Astrocyte (in vitro differentiated cells and primary cell): ENCODE measurements at regions not wholly inside any gene's neighbourhood (a gene's known extent, or its start where the extent isn't known, plus 50 kb on each side); places are given as distances from the start of the nearest gene placed in this dataset.

ENCODE experiments used
- DNase-seq: peaks from one replicate; pipeline ENCODE4 v3.0.0-alpha.2; 2010; ENCODE audit warnings: low read depth
- FAIRE-seq: peaks from 2 replicates; lab custom pipeline; 2011; peaks lifted over from hg19 to GRCh38; lab: Jason Lieb, UNC
- H2AFZ ChIP-seq: 2 replicates; pipeline ENCODE4 v1.6.0; 2012; ENCODE audit warnings: low read depth, low read length, inconsistent platforms
- H3K27ac ChIP-seq: 2 replicates; pipeline ENCODE4 v1.5.1; 2011; ENCODE audit warnings: low read depth, low read length, inconsistent platforms
- H3K27me3 ChIP-seq: 2 replicates; pipeline ENCODE4 v1.6.0; 2011; ENCODE audit warnings: low read length, inconsistent platforms; ENCODE audit not compliant: insufficient read depth
- H3K36me3 ChIP-seq: 2 replicates; pipeline ENCODE4 v1.5.1; 2011; ENCODE audit warnings: low read length, inconsistent platforms; ENCODE audit not compliant: insufficient read depth
- H3K4me1 ChIP-seq: 2 replicates; pipeline ENCODE4 v1.5.1; 2011; ENCODE audit warnings: low read length, inconsistent platforms; ENCODE audit not compliant: insufficient read depth
- H3K4me2 ChIP-seq: 2 replicates; pipeline ENCODE4 v1.6.0; 2012; ENCODE audit warnings: low read length, inconsistent platforms
- H3K4me3 ChIP-seq: 2 replicates; pipeline ENCODE4 v1.5.1; 2011; ENCODE audit warnings: low read depth, mild to moderate bottlenecking, low read length, inconsistent platforms; ENCODE audit not compliant: insufficient read depth
- H3K79me2 ChIP-seq: 2 replicates; pipeline ENCODE4 v1.6.0; 2012; ENCODE audit warnings: mild to moderate bottlenecking, low read length, inconsistent platforms; ENCODE audit not compliant: insufficient read depth
- H3K9ac ChIP-seq: 2 replicates; pipeline ENCODE4 v1.6.0; 2012; ENCODE audit warnings: mild to moderate bottlenecking, low read length, inconsistent platforms
- H3K9me3 ChIP-seq: 2 replicates; pipeline ENCODE4 v1.5.1; 2012; ENCODE audit warnings: low read depth, mild to moderate bottlenecking, low read length, inconsistent platforms; ENCODE audit not compliant: insufficient read depth
- H4K20me1 ChIP-seq: 2 replicates; pipeline ENCODE4 v1.6.0; 2012; ENCODE audit warnings: low read length, inconsistent platforms; ENCODE audit not compliant: insufficient read depth
- H3K27ac Mint-ChIP-seq: one replicate; pipeline ENCODE4 v1.8.0; 2021; ENCODE audit warnings: mild to moderate bottlenecking, mixed read lengths; ENCODE audit not compliant: unreplicated experiment
- H3K27me3 Mint-ChIP-seq: one replicate; pipeline ENCODE4 v1.8.0; 2021; ENCODE audit warnings: low read depth, mixed read lengths; ENCODE audit not compliant: unreplicated experiment
- H3K36me3 Mint-ChIP-seq: one replicate; pipeline ENCODE4 v1.8.0; 2021; ENCODE audit warnings: low read depth, mixed read lengths; ENCODE audit not compliant: unreplicated experiment
- H3K4me1 Mint-ChIP-seq: one replicate; pipeline ENCODE4 v1.8.0; 2021; ENCODE audit warnings: low read depth, mixed read lengths; ENCODE audit not compliant: unreplicated experiment
- H3K4me3 Mint-ChIP-seq: one replicate; pipeline ENCODE4 v1.8.0; 2021; ENCODE audit warnings: mild to moderate bottlenecking, moderate library complexity, mixed read lengths; ENCODE audit not compliant: unreplicated experiment
- H3K9me3 Mint-ChIP-seq: one replicate; pipeline ENCODE4 v1.8.0; 2021; ENCODE audit warnings: mild to moderate bottlenecking, mixed read lengths; ENCODE audit not compliant: unreplicated experiment
- EZH2 ChIP-seq: IDR thresholded peaks from 2 replicates; pipeline ENCODE4 v1.6.1; 2012; ENCODE audit warnings: mild to moderate bottlenecking, low read length, inconsistent platforms; ENCODE audit not compliant: insufficient read depth
- TF ChIP-seq, protein P1 (sequence below): IDR thresholded peaks from 2 replicates; pipeline ENCODE4 v1.5.1; 2011; ENCODE audit warnings: low read depth, mild to moderate bottlenecking, inconsistent platforms, low read length, moderate library complexity; ENCODE audit not compliant: insufficient read depth

DNA sequence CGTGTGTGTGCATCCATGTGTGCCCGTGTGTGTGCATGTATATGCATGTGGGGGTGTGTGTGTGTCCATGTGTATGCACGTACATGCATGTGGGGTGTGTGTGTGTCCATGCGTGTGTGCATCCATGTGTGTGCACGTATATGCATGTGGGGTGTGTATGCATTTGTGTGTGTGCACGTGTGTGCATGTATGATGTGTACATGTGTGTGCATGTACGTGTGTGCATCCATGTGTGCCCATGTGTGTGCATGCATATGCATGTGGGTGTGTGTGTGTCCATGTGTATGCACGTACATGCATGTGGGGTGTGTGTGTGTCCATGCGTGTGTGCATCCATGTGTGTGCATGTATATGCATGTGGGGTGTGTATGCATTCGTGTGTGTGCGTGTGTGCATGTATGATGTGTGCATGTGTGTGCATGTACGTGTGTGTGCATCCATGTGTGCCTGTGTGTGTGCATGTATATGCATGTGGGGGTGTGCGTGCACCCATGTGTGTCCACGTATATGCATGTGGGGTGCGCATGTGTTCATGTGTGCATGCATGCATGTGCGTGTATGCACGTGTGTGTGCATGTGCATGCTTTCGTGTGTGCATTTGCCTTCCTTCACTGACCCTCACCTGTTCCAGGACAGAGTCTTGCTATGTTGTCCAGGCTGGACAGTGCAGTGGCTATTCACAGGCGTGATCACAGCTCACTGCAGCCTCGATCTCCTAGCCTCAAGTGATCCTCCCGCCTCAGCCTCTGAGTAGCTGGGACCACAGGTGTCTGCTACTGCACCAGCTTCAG, 129.6 kb upstream of the TNRC6C start:
- Mint-ChIP-seq H3K4me3 (no peak overlapping the region), H3K9me3 (peaks cover 2% of the 10 kb centered on the region), H3K36me3 (no peaks in the 10 kb centered on the region), H3K4me1 (peaks cover 31% of the 10 kb centered on the region), H3K27ac (no peak overlapping the region), H3K27me3 (peaks cover 31% of the 10 kb centered on the region)
- TF ChIP-seq EZH2, result no peak
- TF ChIP-seq, protein P1, sequence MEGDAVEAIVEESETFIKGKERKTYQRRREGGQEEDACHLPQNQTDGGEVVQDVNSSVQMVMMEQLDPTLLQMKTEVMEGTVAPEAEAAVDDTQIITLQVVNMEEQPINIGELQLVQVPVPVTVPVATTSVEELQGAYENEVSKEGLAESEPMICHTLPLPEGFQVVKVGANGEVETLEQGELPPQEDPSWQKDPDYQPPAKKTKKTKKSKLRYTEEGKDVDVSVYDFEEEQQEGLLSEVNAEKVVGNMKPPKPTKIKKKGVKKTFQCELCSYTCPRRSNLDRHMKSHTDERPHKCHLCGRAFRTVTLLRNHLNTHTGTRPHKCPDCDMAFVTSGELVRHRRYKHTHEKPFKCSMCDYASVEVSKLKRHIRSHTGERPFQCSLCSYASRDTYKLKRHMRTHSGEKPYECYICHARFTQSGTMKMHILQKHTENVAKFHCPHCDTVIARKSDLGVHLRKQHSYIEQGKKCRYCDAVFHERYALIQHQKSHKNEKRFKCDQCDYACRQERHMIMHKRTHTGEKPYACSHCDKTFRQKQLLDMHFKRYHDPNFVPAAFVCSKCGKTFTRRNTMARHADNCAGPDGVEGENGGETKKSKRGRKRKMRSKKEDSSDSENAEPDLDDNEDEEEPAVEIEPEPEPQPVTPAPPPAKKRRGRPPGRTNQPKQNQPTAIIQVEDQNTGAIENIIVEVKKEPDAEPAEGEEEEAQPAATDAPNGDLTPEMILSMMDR, result no peak
- H3K9ac ChIP-seq, result no peak overlapping the region
- no peaks in the 10 kb centered on the region for H3K79me2 ChIP-seq
- no peak overlapping the region for H2AFZ ChIP-seq
- no peak overlapping the region for H3K4me3 ChIP-seq
- H3K9me3 ChIP-seq, result no peaks in the 10 kb centered on the region
- no peak for DNase-seq
- H3K36me3 ChIP-seq, result no peaks in the 10 kb centered on the region
- no peaks in the 10 kb centered on the region for H4K20me1 ChIP-seq
- no peak overlapping the region for H3K4me2 ChIP-seq
- peaks cover 3% of the 10 kb centered on the region for H3K27me3 ChIP-seq
- H3K4me1 ChIP-seq, result peaks cover 35% of the 10 kb centered on the region
- no peak overlapping the region for H3K27ac ChIP-seq
- FAIRE-seq, result no peak

GRCh38 chr17:77829843-77830799, 128.4 kb upstream of the TNRC6C start:
- Histone ChIP-seq H3K4me3 (peak overlapping the region; percentile 26), H4K20me1 (no peaks in the 10 kb centered on the region), H3K9me3 (no peaks in the 10 kb centered on the region), H3K36me3 (no peaks in the 10 kb centered on the region), H3K27me3 (no peaks in the 10 kb centered on the region), H3K79me2 (no peaks in the 10 kb centered on the region), H3K4me2 (peak overlapping the region; percentile 78), H3K4me1 (peaks cover 46% of the 10 kb centered on the region), H2AFZ (peak overlapping the region; percentile 69), H3K27ac (peak overlapping the region; percentile 92), H3K9ac (peak overlapping the region; percentile 76)
- no peak for TF ChIP-seq EZH2
- TF ChIP-seq, protein P1, result no peak
- Mint-ChIP-seq H3K27ac (peak overlapping the region; percentile 83), H3K4me3 (no peak overlapping the region), H3K9me3 (peaks cover 2% of the 10 kb centered on the region), H3K4me1 (peaks cover 43% of the 10 kb centered on the region), H3K36me3 (no peaks in the 10 kb centered on the region), H3K27me3 (peaks cover 21% of the 10 kb centered on the region)
- DNase-seq (peak; percentile 79), FAIRE-seq (peak; percentile 41)
